GM18951 (cell line): ENCODE measurements at regions not wholly inside any gene's neighbourhood (a gene's known extent, or its start where the extent isn't known, plus 50 kb on each side); places are given as distances from the start of the nearest gene placed in this dataset.
"Not testable (repeated sequence)": the region's sequence is repeated elsewhere in the genome, so short reads cannot be mapped to it uniquely, and the experiment has no call there.

ENCODE experiments used
- POLR2A ChIP-seq: IDR thresholded peaks from 4 replicates; pipeline ENCODE4 v1.6.1; 2011; ENCODE audit warnings: mild to moderate bottlenecking; ENCODE audit not compliant: insufficient read length, insufficient read depth; ENCODE audit errors: extremely low read depth
- in situ Hi-C: fragments of 300-500 bp; cut with MboI; formaldehyde crosslinking; loops from one replicate; pipeline ENCODE4 v1.12.0; 2022; ENCODE audit warnings: low sequenced_read_pairs, mixed read lengths, inconsistent platforms; ENCODE audit not compliant: unreplicated experiment

- in situ Hi-C loops, result no loop called here
- no peak for TF ChIP-seq POLR2A
Measured at GRCh38 chr13:76293346-76293745, 592.9 kb downstream of the KCTD12 start.

GRCh38 chr13:76292726-76293125 lies 593.5 kb downstream of the KCTD12 start:
- no peak for TF ChIP-seq POLR2A
- in situ Hi-C loops, result no loop called here

GRCh38 chr13:76292031-76292430 lies 594.2 kb downstream of the KCTD12 start:
- in situ Hi-C loops, result no loop called here
- no peak for TF ChIP-seq POLR2A

DNA sequence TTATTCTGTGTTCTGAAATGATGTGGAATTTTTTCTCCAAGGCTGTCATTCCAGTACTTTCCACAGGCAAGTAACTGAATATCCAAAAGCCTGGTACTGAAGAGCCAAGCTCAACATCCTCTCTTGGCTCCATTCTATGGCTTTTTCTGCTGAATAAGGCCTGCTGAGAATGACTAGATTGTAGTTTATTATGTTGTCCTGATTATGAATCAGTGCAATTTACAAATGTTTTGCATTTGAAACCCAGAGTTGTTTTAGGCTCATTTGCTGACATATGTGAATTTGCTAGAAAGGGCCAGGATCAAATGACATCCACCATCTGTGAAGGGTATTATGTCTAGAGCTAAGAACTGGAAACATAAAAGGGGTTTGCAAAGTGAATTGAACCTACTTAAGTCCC lies 596.6 kb downstream of the KCTD12 start:
- in situ Hi-C loops, result no loop called here

DNA sequence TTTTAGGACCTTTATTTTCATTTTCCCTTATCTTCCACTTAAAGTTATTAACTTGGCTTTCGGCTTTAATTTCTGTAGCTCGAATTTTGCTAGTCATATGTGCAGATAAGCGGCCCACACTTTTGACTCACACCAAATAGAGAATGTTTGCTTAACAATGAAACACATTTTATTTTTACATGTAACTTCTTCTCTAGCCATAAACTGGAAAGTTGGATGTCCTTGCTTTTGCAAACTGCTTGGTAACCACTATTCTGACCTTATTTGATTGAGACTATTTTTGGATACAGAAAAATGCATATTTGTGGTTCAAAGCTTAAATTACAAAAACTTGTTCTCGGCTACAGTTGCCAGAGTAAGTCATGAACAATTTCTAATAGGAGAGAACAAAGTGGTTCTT lies 600.0 kb downstream of the KCTD12 start:
- in situ Hi-C loops, result no loop called here
- TF ChIP-seq POLR2A, result no peak

More for the DNA sequence above, 596.6 kb downstream of the KCTD12 start:
- no peak for TF ChIP-seq POLR2A

GRCh38 chr13:76285463-76285862 lies 600.7 kb downstream of the KCTD12 start:
- no peak for TF ChIP-seq POLR2A
- in situ Hi-C loops, result no loop called here

DNA sequence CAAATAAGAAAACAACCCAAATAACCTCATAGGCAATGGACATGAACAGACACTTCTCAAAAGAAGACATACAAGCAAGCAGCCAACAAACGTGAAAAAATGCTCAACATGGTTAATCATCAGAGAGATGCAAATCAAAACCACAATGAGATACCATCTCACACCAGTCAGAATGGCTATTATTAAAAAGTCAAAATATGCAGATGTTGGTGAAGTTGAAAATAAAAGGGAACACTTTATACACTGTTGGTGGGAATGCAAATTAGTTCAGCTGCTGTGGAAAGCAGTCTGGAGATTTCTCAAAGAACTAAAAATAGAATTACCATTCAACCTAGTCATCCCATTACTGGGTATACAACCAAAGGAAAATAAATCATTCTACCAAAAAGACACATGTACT lies 606.4 kb downstream of the KCTD12 start:
- in situ Hi-C loops, result not testable (repeated sequence)

DNA sequence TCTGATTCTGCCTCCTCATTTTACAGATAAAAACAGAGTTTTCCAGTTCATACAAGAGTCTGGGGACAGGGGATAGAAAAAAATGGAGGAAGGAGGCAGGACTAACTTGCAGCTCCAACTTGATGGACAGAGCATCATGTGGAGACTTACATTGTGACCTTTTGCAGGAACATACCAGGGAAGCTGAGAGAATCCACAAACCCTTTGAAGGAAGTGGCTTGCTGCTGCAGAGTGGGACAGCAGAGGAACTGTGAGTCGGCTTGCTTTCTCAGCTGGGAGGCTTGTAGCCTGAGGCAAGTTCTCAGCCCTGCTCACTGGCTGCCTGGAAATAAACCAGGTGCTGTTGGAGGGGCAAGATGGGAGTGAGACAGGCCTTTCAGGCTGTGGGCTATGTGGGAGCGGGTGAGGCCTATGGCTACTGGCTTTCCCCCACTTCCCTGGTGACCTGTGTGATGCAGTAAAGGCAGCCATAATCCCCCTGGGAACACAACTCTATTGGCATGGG lies 614.4 kb downstream of the KCTD12 start:
- TF ChIP-seq POLR2A, result no peak
- in situ Hi-C loops, result no loop called here

DNA sequence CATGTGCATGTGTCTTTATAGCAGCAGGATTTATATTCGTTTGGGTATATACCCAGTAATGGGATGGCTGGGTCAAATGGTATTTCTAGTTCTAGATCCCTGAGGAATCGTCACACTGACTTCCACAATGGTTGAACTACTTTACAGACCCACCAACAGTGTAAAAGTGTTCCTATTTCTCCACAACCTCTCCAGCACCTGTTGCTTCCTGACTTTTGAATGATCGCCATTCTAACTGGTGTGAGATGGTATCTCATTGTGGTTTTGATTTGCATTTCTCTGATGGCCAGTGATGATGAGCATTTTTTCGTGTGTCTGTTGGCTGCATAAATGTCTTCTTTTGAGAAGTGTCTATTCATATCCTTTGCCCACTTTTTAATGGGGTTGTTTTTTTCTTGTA lies 617.9 kb downstream of the KCTD12 start:
- in situ Hi-C loops, result not testable (repeated sequence)

- in situ Hi-C loops, result no loop called here
- no peak for TF ChIP-seq POLR2A
Measured at GRCh38 chr13:76267216-76267615, 619.0 kb downstream of the KCTD12 start.

DNA sequence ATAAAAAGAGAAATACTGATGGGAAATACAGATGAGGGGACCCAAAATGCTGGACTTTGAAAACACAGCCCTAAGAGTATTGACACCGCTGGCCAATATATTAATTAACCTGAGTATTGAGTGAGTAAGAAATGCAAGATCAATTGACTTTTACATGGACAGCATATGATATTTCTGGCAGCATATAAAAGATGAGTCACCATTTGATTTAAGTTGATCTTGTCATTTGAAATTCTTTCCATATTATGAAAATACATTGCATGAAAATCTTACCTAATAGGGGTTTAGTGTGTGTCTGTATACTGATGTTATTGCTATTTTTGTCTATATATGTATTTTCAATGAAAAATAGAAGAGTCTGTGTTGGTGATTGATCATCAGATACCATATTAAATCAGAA lies 619.6 kb downstream of the KCTD12 start:
- no peak for TF ChIP-seq POLR2A
- in situ Hi-C loops, result no loop called here

DNA sequence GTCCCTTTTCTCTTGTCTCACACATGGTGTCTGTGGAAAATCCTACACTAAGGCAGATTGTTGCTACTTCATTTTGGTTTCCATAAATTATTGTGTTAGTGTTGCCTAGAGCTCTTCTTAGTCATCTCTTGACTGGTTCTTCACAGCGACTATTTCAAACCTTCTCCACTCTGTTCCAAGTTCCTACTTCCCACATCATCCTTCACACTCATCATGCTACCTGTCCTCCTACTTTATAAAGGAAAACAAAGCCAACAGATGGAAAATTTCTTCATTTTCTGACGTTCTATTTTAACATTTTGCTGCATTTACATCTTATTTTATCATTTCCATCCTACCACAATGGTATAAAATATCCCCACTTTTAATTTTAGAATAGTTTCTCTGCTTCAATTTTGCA lies 614.1 kb downstream of the LMO7 start:
- in situ Hi-C loops, result no loop called here
- TF ChIP-seq POLR2A, result no peak

- in situ Hi-C loops, result no loop called here
- TF ChIP-seq POLR2A, result no peak
Measured at GRCh38 chr13:76245920-76246319, 609.8 kb downstream of the LMO7 start.

DNA sequence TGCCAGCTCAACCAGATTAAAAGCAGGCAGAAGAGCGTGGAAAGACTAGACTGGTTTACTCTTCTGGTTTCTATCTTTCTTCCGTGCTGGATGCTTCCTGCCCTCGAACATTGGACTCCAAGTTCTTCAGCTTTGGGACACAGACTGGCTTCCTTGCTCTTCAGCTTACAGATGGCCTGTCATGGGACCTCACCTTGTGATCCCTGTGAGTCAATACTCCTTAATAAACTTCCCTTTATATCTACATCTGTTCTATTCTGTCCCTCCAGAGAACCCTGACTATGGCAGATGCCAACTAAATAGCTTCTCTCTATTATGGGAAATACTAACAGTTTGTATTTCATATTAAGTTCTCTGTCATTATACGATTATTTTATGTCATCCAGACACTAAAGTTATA lies 609.1 kb downstream of the LMO7 start:
- TF ChIP-seq POLR2A, result no peak
- in situ Hi-C loops, result no loop called here

DNA sequence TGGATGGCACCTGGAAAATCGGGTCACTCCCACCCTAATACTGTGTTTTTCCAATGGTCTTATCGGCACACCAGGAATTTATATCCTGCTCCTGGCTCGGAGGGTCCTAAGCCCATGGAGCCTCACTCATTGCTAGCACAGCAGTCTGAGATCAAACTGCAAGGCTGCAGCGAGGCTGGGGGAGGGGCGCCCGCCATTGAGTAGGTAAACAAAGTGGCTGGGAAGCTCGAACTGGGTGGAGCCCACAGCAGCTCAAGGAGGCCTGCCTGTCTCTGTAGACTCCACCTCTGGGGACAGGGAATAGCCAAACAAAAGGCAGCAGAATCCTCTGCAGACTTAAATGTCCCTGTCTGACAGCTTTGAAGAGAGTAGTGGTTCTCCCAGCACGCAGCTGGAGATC lies 607.0 kb downstream of the LMO7 start:
- in situ Hi-C loops, result not testable (repeated sequence)
